Right lobe of liver (tissue), 6 donors: ENCODE measurements at regions not wholly inside any gene's neighbourhood (a gene's known extent, or its start where the extent isn't known, plus 50 kb on each side); places are given as distances from the start of the nearest gene placed in this dataset.

Experiments
- ATAC-seq, 4 donors: fragments of 200-7000 bp; cut with Tn5 transposase; one replicate each; pipeline ENCODE4 v1.9.1; 2020; ENCODE audit warnings: mild to moderate bottlenecking in 4 of 4, moderate library complexity in 4 of 4
- DNase-seq, 3 donors: peaks; one replicate each; pipeline ENCODE4 v3.0.0-alpha.2; 2020
- H3K27ac ChIP-seq, 3 donors: fragments of 200-600 bp; one replicate each; pipeline ENCODE4 v1.8.0; 2022
- H3K27me3 ChIP-seq, 2 donors: fragments of 200-600 bp; one replicate each; pipeline ENCODE4 v1.8.0; 2022
- H3K36me3 ChIP-seq, 4 donors: fragments of 200-600 bp; sonication (generic) in 1 of 4; one replicate each; pipeline versions ENCODE4 v1.5.1 to v1.8.0; 2017 to 2022; ENCODE audit warnings: control low read depth in 1 of 4
- H3K4me1 ChIP-seq, 4 donors: fragments of 200-600 bp; sonication (generic) in 1 of 4; one replicate each; pipeline versions ENCODE4 v1.5.1 to v1.8.0; 2017 to 2022; ENCODE audit warnings: control low read depth in 1 of 4
- H3K4me3 ChIP-seq, 3 donors: fragments of 200-600 bp; one replicate each; pipeline ENCODE4 v1.8.0; 2022
- H3K9me3 ChIP-seq, 4 donors: fragments of 200-600 bp; sonication (generic) in 1 of 4; one replicate each; pipeline versions ENCODE4 v1.5.1 to v1.8.0; 2017 to 2022; ENCODE audit warnings: control low read depth in 1 of 4
- CTCF ChIP-seq, 4 donors: fragments of 200-600 bp in 3 of 4; fragments of 450-650 bp in 1 of 4; IDR thresholded peaks; one replicate each; pipeline versions ENCODE4 v1.5.1 to v1.8.0; 2016 to 2022; ENCODE audit warnings: antibody characterized with exemption in 4 of 4, mild to moderate bottlenecking in 2 of 4
- POLR2A ChIP-seq: fragments of 450-650 bp; IDR thresholded peaks from one replicate; pipeline ENCODE4 v1.6.1; 2017; ENCODE audit warnings: antibody characterized with exemption, mild to moderate bottlenecking
- WGBS: methylation state at CpG from one replicate; pipeline ENCODE4 v1.1.6; 2018; ENCODE audit warnings: low coverage, low lambda C conversion rate; ENCODE audit not compliant: insufficient coverage; ENCODE audit errors: missing lambda C conversion rate; 5-methylcytosine and 5-hydroxymethylcytosine counted together
- intact Hi-C, 2 donors: fragments of 100-400 bp; cut with DNase I; formaldehyde crosslinking; loops; one replicate each; pipeline versions ENCODE4 v1.11.2 to v1.14.1; 2022
- donor health status: DM: no; HTN: yes; CAD: no.
- donor health status: DM: no; HTN: no; CAD: no.
- donor health status: DM: no; HTN: no; CAD: no.
- donor health status: DM: no; HTN: yes; CAD: no.
- donor health status: DM: no; HTN: yes; CAD: no.

GRCh38 chr10:64159910-64160872 is 639.0 kb downstream of the REEP3 start:
- 52% methylated on average over 2 of the region's 2 CpGs for WGBS
- no peaks in the 10 kb centered on the region for H3K9me3 ChIP-seq
- ATAC-seq, result no peak
- no peaks in the 10 kb centered on the region for H3K36me3 ChIP-seq
- intact Hi-C loops, result no loop called here
- DNase-seq, result no peak
- H3K27me3 ChIP-seq, result no peaks in the 10 kb centered on the region
- no peak overlapping the region for H3K27ac ChIP-seq
- TF ChIP-seq CTCF (IDR thresholded peaks at IDR 0.05) (no peak), POLR2A (no peak)
- no peak overlapping the region for H3K4me3 ChIP-seq
- no peaks in the 10 kb centered on the region for H3K4me1 ChIP-seq

- intact Hi-C loops, result no loop called here
- Histone ChIP-seq H3K4me3 (no peak overlapping the region), H3K9me3 (no peaks in the 10 kb centered on the region), H3K27me3 (no peaks in the 10 kb centered on the region), H3K36me3 (no peaks in the 10 kb centered on the region), H3K27ac (no peak overlapping the region), H3K4me1 (no peaks in the 10 kb centered on the region)
- DNase-seq (peak in 1 of 3 donors; percentile 49), ATAC-seq (no peak)
- 90% methylated on average over 29 of the region's 35 CpGs for WGBS
- no peak for TF ChIP-seq CTCF (IDR thresholded peaks at IDR 0.05)
- TF ChIP-seq POLR2A, result no peak
These were observed 649.6 kb downstream of the REEP3 start for GRCh38 chr10:64170791-64171190.

GRCh38 chr10:64173826-64174225 is 652.6 kb downstream of the REEP3 start:
- H3K27me3 ChIP-seq, result no peaks in the 10 kb centered on the region
- no peaks in the 10 kb centered on the region for H3K4me1 ChIP-seq
- no peak for TF ChIP-seq CTCF (IDR thresholded peaks at IDR 0.05)
- TF ChIP-seq POLR2A, result no peak
- DNase-seq, result no peak
- no peak overlapping the region for H3K27ac ChIP-seq
- H3K36me3 ChIP-seq, result no peaks in the 10 kb centered on the region
- H3K4me3 ChIP-seq, result no peak overlapping the region
- H3K9me3 ChIP-seq, result no peaks in the 10 kb centered on the region
- no peak for ATAC-seq
- intact Hi-C loops, result no loop called here

- H3K27ac ChIP-seq, result no peak overlapping the region
- no peak for DNase-seq
- WGBS, result 67% methylated on average over 9 of the region's 9 CpGs
- H3K27me3 ChIP-seq, result no peaks in the 10 kb centered on the region
- H3K4me1 ChIP-seq, result no peaks in the 10 kb centered on the region
- intact Hi-C loops, result no loop called here
- ATAC-seq, result no peak
- H3K9me3 ChIP-seq, result no peaks in the 10 kb centered on the region
- TF ChIP-seq CTCF (IDR thresholded peaks at IDR 0.05), result no peak
- no peak for TF ChIP-seq POLR2A
- H3K4me3 ChIP-seq, result no peak overlapping the region
- H3K36me3 ChIP-seq, result no peaks in the 10 kb centered on the region
These were observed 653.6 kb downstream of the REEP3 start for GRCh38 chr10:64174666-64175255.
